ENCODE measurements at regions not wholly inside any gene's neighbourhood (a gene's known extent, or its start where the extent isn't known, plus 50 kb on each side); places are given as distances from the start of the nearest gene placed in this dataset.

DNA sequence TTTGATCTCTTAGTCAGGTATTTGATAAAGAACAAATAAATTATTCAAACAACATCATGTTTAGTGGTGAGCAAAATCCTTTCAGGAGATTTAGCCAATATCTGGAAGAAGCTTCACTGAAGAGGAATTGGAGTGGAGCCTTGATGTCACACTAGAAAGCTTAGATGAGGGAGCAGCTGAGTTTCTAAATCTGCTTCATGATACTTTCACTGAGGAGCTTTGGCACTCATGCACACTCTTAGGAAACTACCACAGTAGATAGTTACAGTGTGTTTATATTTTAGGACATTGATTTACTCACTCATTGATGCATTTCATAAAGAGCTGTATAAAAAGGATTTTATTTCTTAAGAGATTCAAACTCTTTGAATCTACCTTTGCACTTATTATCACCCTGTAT is 366.2 kb upstream of the BTBD3 start (continued):
- TF ChIP-seq, protein P1, sequence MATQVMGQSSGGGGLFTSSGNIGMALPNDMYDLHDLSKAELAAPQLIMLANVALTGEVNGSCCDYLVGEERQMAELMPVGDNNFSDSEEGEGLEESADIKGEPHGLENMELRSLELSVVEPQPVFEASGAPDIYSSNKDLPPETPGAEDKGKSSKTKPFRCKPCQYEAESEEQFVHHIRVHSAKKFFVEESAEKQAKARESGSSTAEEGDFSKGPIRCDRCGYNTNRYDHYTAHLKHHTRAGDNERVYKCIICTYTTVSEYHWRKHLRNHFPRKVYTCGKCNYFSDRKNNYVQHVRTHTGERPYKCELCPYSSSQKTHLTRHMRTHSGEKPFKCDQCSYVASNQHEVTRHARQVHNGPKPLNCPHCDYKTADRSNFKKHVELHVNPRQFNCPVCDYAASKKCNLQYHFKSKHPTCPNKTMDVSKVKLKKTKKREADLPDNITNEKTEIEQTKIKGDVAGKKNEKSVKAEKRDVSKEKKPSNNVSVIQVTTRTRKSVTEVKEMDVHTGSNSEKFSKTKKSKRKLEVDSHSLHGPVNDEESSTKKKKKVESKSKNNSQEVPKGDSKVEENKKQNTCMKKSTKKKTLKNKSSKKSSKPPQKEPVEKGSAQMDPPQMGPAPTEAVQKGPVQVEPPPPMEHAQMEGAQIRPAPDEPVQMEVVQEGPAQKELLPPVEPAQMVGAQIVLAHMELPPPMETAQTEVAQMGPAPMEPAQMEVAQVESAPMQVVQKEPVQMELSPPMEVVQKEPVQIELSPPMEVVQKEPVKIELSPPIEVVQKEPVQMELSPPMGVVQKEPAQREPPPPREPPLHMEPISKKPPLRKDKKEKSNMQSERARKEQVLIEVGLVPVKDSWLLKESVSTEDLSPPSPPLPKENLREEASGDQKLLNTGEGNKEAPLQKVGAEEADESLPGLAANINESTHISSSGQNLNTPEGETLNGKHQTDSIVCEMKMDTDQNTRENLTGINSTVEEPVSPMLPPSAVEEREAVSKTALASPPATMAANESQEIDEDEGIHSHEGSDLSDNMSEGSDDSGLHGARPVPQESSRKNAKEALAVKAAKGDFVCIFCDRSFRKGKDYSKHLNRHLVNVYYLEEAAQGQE (IDR thresholded peaks at IDR 0.05; ENCODE audit: low read depth), result no peak
- TF ChIP-seq MAX (IDR thresholded peaks at IDR 0.05), result no peak

DNA sequence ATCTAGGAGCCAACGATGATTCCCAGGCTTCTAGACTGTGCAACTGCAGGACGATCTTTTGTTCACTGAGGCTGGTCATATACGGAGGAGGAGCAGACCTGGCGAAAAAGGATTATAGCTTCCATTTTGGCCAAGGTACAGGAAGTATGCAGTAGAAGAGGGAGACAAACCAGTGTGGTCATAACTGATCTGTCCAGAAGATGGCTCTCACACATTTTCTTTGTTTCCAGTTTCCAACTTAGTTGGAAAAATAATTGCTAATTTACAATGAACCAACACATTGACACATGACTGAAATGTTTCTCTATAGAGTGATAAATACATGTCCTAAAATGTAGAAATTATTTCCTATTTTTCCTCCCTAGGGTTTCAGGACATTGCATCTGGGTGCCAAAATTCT is 364.1 kb upstream of the BTBD3 start:
- BruUV-seq (replicated peaks), result no TSS peak
- POLR2A ChIA-PET, result no interaction called here
- ATAC-seq (peak; percentile 82), DNase-seq (ENCODE audit: low read depth, low spot score) (no peak)
- H3K9me2 ChIP-seq (ENCODE audit: insufficient read depth), result no peaks in the 10 kb centered on the region
- no peak overlapping the region for H3K27ac ChIP-seq (ENCODE audit: low read depth, low read length)
- H3K9me3 ChIP-seq (ENCODE audit: control insufficient read depth in 1 of 2, insufficient read depth in 1 of 2, low read depth in 1 of 2, low read length in 2 of 2), result no peaks in the 10 kb centered on the region
- no peaks in the 10 kb centered on the region for H3K4me1 ChIP-seq (ENCODE audit: control insufficient read depth in 1 of 2, insufficient read depth in 2 of 2, low read length in 2 of 2)
- no peak overlapping the region for H3K9ac ChIP-seq (ENCODE audit: low read length)
- no peaks in the 10 kb centered on the region for H3K79me2 ChIP-seq (ENCODE audit: insufficient read depth, low read length)
- no peak overlapping the region for H3K4me3 ChIP-seq (replicated peaks in 1 of 2; ENCODE audit: low read depth in 1 of 2, low read length in 2 of 2)
- H2AFZ ChIP-seq (ENCODE audit: low read depth, low read length, poor library complexity, severe bottlenecking), result no peak overlapping the region
- intact Hi-C loops (cut with micrococcal nuclease), result no loop called here
- H3K36me3 ChIP-seq (ENCODE audit: control insufficient read depth in 1 of 2, insufficient read depth in 2 of 2, low read length in 2 of 2), result no peaks in the 10 kb centered on the region
- RAD21 ChIA-PET (ENCODE audit: low non-redundant PET in 1 of 2, low total read pairs in 2 of 2, uncharacterized antibody in 2 of 2, unreplicated experiment in 2 of 2), result no interaction called here
- H4K20me1 ChIP-seq (ENCODE audit: insufficient read depth), result no peaks in the 10 kb centered on the region
- TF ChIP-seq RAD21 (IDR thresholded peaks at IDR 0.05; ENCODE audit: low read depth) (peak; percentile 39; the same call in 1 of the 2 replicates), CTCF (IDR thresholded peaks at IDR 0.05 in 2 of 3, conservative IDR thresholded peaks at IDR 0.05 in 1 of 3; ENCODE audit: borderline replicate concordance in 1 of 3, insufficient read depth in 1 of 3, low read depth in 2 of 3, low read length in 2 of 3) (peak; percentile 18 to 47 (median 35); a peak in 4 of 6 replicates)
- TF ChIP-seq, protein P1 (IDR thresholded peaks at IDR 0.05; ENCODE audit: low read depth), result no peak
- CTCF ChIA-PET, result interaction anchor here (1.0 kb wide), 2 partner anchors 10 to 14 kb away, joined by 5 read pairs; no protein-coding TSS in a partner anchor
- no peaks in the 10 kb centered on the region for H3K27me3 ChIP-seq (ENCODE audit: insufficient read depth, low read length)
- H3K4me2 ChIP-seq (ENCODE audit: low read length), result no peak overlapping the region
